H1 (cell line): ENCODE measurements at regions not wholly inside any gene's neighbourhood (a gene's known extent, or its start where the extent isn't known, plus 50 kb on each side); places are given as distances from the start of the nearest gene placed in this dataset.

Experiments
- CTCF ChIA-PET: fragments of 300-600 bp; sonication (Branson Sonifier 250); formaldehyde crosslinking; loops from one replicate; lab custom pipeline; 2021; ENCODE audit not compliant: partially characterized antibody; lab: Charles Lee
- POLR2A ChIA-PET: fragments of 300-600 bp; sonication (Branson Sonifier 250); formaldehyde crosslinking; loops from one replicate; lab custom pipeline; 2021; ENCODE audit warnings: inconsistent platforms; ENCODE audit not compliant: partially characterized antibody; lab: Charles Lee
- DNase-seq, 2 experiments: peaks; one replicate each; pipeline versions ENCODE4 v3.0.0 to v3.0.0-alpha.2; 2010 to 2022; ENCODE audit warnings: low spot score in 2 of 2, low read depth in 1 of 2, mixed read lengths in 1 of 2
- FAIRE-seq: peaks from 2 replicates; lab custom pipeline; 2011; peaks lifted over from hg19 to GRCh38; lab: Jason Lieb, UNC
- H2AFZ ChIP-seq: 2 replicates; pipeline ENCODE4 v1.8.1; 2012; ENCODE audit warnings: low read length, inconsistent platforms
- H2AK5ac ChIP-seq: 2 replicates; pipeline ENCODE4 v1.6.1; 2013; ENCODE audit warnings: low read depth, low read length
- H2BK120ac ChIP-seq: replicated peaks from 2 replicates; pipeline ENCODE3; 2013; ENCODE audit warnings: low read depth, low read length, inconsistent platforms
- H2BK12ac ChIP-seq: 2 replicates; pipeline ENCODE4 v1.6.1; 2013; ENCODE audit warnings: low read depth, low read length
- H2BK15ac ChIP-seq: 2 replicates; pipeline ENCODE4 v1.6.1; 2013; ENCODE audit warnings: low read length
- H2BK20ac ChIP-seq: 2 replicates; pipeline ENCODE4 v1.6.1; 2013; ENCODE audit warnings: low read length
- H2BK5ac ChIP-seq: 2 replicates; pipeline ENCODE4 v1.6.1; 2013; ENCODE audit warnings: low read depth, low read length
- H3K14ac ChIP-seq: 2 replicates; pipeline ENCODE4 v1.6.1; 2013; ENCODE audit warnings: inconsistent platforms; ENCODE audit not compliant: insufficient read length
- H3K18ac ChIP-seq: 2 replicates; pipeline ENCODE4 v1.6.1; 2013; ENCODE audit warnings: low read length; ENCODE audit errors: extremely low read depth
- H3K23ac ChIP-seq: 2 replicates; pipeline ENCODE4 v1.6.1; 2013; ENCODE audit warnings: inconsistent platforms; ENCODE audit not compliant: insufficient read length
- H3K23me2 ChIP-seq: 2 replicates; pipeline ENCODE4 v1.6.1; 2013; ENCODE audit warnings: low read depth, low read length
- H3K27ac ChIP-seq: 2 replicates; pipeline ENCODE4 v1.6.1; 2011; ENCODE audit warnings: low read depth, low read length, inconsistent platforms
- H3K27me3 ChIP-seq, 4 experiments: replicated peaks in 1 of 4; 1 replicate in 1 of 4; 2 replicates in 3 of 4; pipeline versions ENCODE4 v1.6.1 to v1.8.1; 2011 to 2013; ENCODE audit warnings: low read length in 3 of 4, mild to moderate bottlenecking in 3 of 4, inconsistent platforms in 2 of 4, mixed read lengths in 2 of 4, moderate library complexity in 1 of 4; ENCODE audit not compliant: control insufficient read depth in 3 of 4, insufficient read depth in 3 of 4; ENCODE audit errors: extremely low read depth in 1 of 4
- H3K36me3 ChIP-seq, 4 experiments: 2 replicates each; pipeline versions ENCODE4 v1.6.1 to v1.8.1; 2011 to 2013; ENCODE audit warnings: mild to moderate bottlenecking in 4 of 4, low read length in 3 of 4, moderate library complexity in 2 of 4, control low read depth in 1 of 4, inconsistent platforms in 1 of 4; ENCODE audit not compliant: insufficient read depth in 4 of 4, control insufficient read depth in 2 of 4
- H3K4ac ChIP-seq: replicated peaks from 2 replicates; pipeline ENCODE3; 2013; ENCODE audit warnings: low read length, low read depth, mixed read lengths, inconsistent platforms; ENCODE audit not compliant: insufficient read length
- H3K4me1 ChIP-seq, 4 experiments: replicated peaks in 1 of 4; 1 replicate in 1 of 4; 2 replicates in 3 of 4; pipeline versions ENCODE4 v1.6.1 to v1.8.1; 2011 to 2013; ENCODE audit warnings: low read length in 3 of 4, inconsistent platforms in 2 of 4, mixed read lengths in 1 of 4; ENCODE audit not compliant: insufficient read depth in 4 of 4, control insufficient read depth in 3 of 4
- H3K4me2 ChIP-seq, 2 experiments: 2 replicates each; pipeline versions ENCODE4 v1.6.1 to v1.8.1; 2011 to 2013; ENCODE audit warnings: low read depth in 2 of 2, low read length in 2 of 2, control low read depth in 1 of 2, inconsistent platforms in 1 of 2, mild to moderate bottlenecking in 1 of 2; ENCODE audit not compliant: insufficient read depth in 1 of 2
- H3K4me3 ChIP-seq, 4 experiments: fragments of 200-600, 300-600 bp in 1 of 4; sonication (generic), shearing (Covaris generic), sonication (Bioruptor Twin) in 1 of 4; 2 replicates each; pipeline versions ENCODE4 v1.5.1 to v1.8.1; 2011 to 2016; ENCODE audit warnings: low read length in 4 of 4, low read depth in 3 of 4, control low read depth in 2 of 4, inconsistent platforms in 2 of 4, mild to moderate bottlenecking in 2 of 4, mixed read lengths in 1 of 4, moderate library complexity in 1 of 4; ENCODE audit not compliant: insufficient read depth in 2 of 4; ENCODE audit errors: extremely low read depth in 1 of 4
- H3K56ac ChIP-seq: replicated peaks from 2 replicates; pipeline ENCODE3; 2013; ENCODE audit warnings: low read depth, mild to moderate bottlenecking, mixed read lengths, low read length, inconsistent platforms; ENCODE audit not compliant: insufficient read length
- H3K79me1 ChIP-seq: 2 replicates; pipeline ENCODE4 v1.6.1; 2013; ENCODE audit warnings: low read depth, low read length, control low read depth
- H3K79me2 ChIP-seq, 2 experiments: 2 replicates each; pipeline versions ENCODE4 v1.6.1 to v1.8.1; 2012 to 2013; ENCODE audit warnings: low read length in 2 of 2, mild to moderate bottlenecking in 2 of 2, inconsistent platforms in 1 of 2; ENCODE audit not compliant: insufficient read depth in 2 of 2, control insufficient read depth in 1 of 2
- H3K9ac ChIP-seq, 4 experiments: replicated peaks in 1 of 4; 1 replicate in 1 of 4; 2 replicates in 3 of 4; pipeline versions ENCODE4 v1.6.1 to v1.8.1; 2011 to 2013; ENCODE audit warnings: low read depth in 3 of 4, low read length in 3 of 4, control low read depth in 2 of 4, mild to moderate bottlenecking in 2 of 4, moderate library complexity in 2 of 4, inconsistent platforms in 1 of 4; ENCODE audit errors: extremely low read depth in 1 of 4
- H3K9me3 ChIP-seq, 2 experiments: 2 replicates each; pipeline versions ENCODE4 v1.6.1 to v1.8.1; 2012 to 2013; ENCODE audit warnings: mild to moderate bottlenecking in 2 of 2, moderate library complexity in 2 of 2, control low read depth in 1 of 2, inconsistent platforms in 1 of 2, low read depth in 1 of 2, low read length in 1 of 2, mixed read lengths in 1 of 2; ENCODE audit not compliant: insufficient read depth in 2 of 2
- H4K20me1 ChIP-seq, 2 experiments: replicated peaks in 1 of 2; 2 replicates each; pipeline versions ENCODE3 to v1.8.1; 2011 to 2013; ENCODE audit warnings: inconsistent platforms in 2 of 2, low read length in 2 of 2, mild to moderate bottlenecking in 1 of 2; ENCODE audit not compliant: insufficient read depth in 2 of 2, control insufficient read depth in 1 of 2
- H4K5ac ChIP-seq: 2 replicates; pipeline ENCODE4 v1.6.1; 2013; ENCODE audit warnings: low read length, low read depth, mixed read lengths, inconsistent platforms; ENCODE audit not compliant: insufficient read length
- H4K8ac ChIP-seq: 2 replicates; pipeline ENCODE4 v1.8.0; 2013; ENCODE audit warnings: mild to moderate bottlenecking, moderate library complexity, low read length, inconsistent platforms; ENCODE audit not compliant: insufficient read depth; ENCODE audit errors: extremely low read depth
- H4K91ac ChIP-seq: replicated peaks from 2 replicates; pipeline ENCODE3; 2013; ENCODE audit warnings: low read length, mixed read lengths, inconsistent platforms; ENCODE audit not compliant: insufficient read length
- BRCA1 ChIP-seq: IDR thresholded peaks from 2 replicates; pipeline ENCODE4 v1.6.1; 2012; ENCODE audit warnings: low read depth, low read length, improper control_type of control experiment
- SIRT6 ChIP-seq: IDR thresholded peaks from one replicate; pipeline ENCODE4 v1.7.1; 2012; ENCODE audit warnings: low read length, inconsistent platforms
- YY1 ChIP-seq: IDR thresholded peaks from 2 replicates; pipeline ENCODE4 v1.6.1; 2011; ENCODE audit warnings: low read depth, mild to moderate bottlenecking, low read length
- WGBS, 2 experiments: shearing (Covaris generic) in 1 of 2; methylation state at CpG; one replicate each; pipeline versions ENCODE4 v1.1.6 to v1.1.7; 2013 to 2015; ENCODE audit warnings: low lambda C conversion rate in 2 of 2, mixed read lengths in 2 of 2, inconsistent platforms in 1 of 2, low coverage in 1 of 2, missing lambda C conversion rate in 1 of 2; ENCODE audit not compliant: insufficient replicate concordance in 2 of 2, insufficient coverage in 1 of 2, insufficient read length in 1 of 2; ENCODE audit errors: extremely low coverage in 1 of 2, missing lambda C conversion rate in 1 of 2; 5-methylcytosine and 5-hydroxymethylcytosine counted together

DNA sequence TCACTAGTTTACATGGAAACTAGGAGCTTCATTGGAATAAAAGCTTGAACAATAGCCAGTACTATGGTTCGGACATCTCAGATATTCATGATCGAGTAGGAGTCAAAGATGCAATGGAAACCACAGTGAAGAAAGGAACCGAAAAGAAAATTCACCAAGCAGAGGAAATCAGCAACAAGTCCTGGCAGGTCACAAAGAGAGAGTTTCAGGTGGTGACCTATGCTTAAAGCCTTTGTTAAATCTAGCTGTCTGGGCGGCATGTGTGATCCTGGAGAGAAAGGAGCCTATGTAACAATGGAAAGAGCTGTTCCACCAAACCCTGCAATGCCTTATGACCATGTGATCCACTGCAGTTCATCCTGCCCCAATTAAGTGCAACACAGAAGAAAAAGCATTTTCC lies 68.9 kb upstream of the POU2AF2 start:
- no peak overlapping the region for H4K5ac ChIP-seq
- ChIA-PET CTCF (no interaction called here), POLR2A (no interaction called here)
- H2BK15ac ChIP-seq, result no peak overlapping the region
- H3K79me2 ChIP-seq, result no peaks in the 10 kb centered on the region
- no peak overlapping the region for H3K23ac ChIP-seq
- H3K4me3 ChIP-seq, result no peak overlapping the region
- no peak overlapping the region for H3K56ac ChIP-seq
- FAIRE-seq (no peak), DNase-seq (no peak)
- H3K9me3 ChIP-seq, result no peaks in the 10 kb centered on the region
- no peaks in the 10 kb centered on the region for H3K36me3 ChIP-seq
- H3K23me2 ChIP-seq, result no peaks in the 10 kb centered on the region; the same call in 1 of the 2 replicates
- no peak overlapping the region for H3K14ac ChIP-seq
- no peak overlapping the region for H3K18ac ChIP-seq
- no peak overlapping the region for H3K27ac ChIP-seq
- H2AK5ac ChIP-seq, result no peak overlapping the region
- H3K9ac ChIP-seq, result no peak overlapping the region
- no peak overlapping the region for H4K8ac ChIP-seq
- no peak overlapping the region for H2AFZ ChIP-seq
- no peaks in the 10 kb centered on the region for H4K20me1 ChIP-seq
- no peaks in the 10 kb centered on the region for H3K79me1 ChIP-seq
- H2BK20ac ChIP-seq, result no peak overlapping the region
- no peak overlapping the region for H2BK12ac ChIP-seq
- no peak overlapping the region for H4K91ac ChIP-seq
- H3K4me1 ChIP-seq, result no peaks in the 10 kb centered on the region
- H3K4ac ChIP-seq, result no peak overlapping the region
- H3K4me2 ChIP-seq, result no peak overlapping the region
- no peaks in the 10 kb centered on the region for H3K27me3 ChIP-seq
- no peak overlapping the region for H2BK120ac ChIP-seq
- WGBS, 2 experiments, result 77% methylated on average over 4 of the region's 4 CpGs; no CpG with 5 or more reads in 1 of the 2 experiments
- H2BK5ac ChIP-seq, result no peak overlapping the region
- TF ChIP-seq BRCA1, result no peak
- no peak for TF ChIP-seq YY1
- TF ChIP-seq SIRT6, result no peak
